ENCODE measurements at regions not wholly inside any gene's neighbourhood (a gene's known extent, or its start where the extent isn't known, plus 50 kb on each side); places are given as distances from the start of the nearest gene placed in this dataset.

- H4K20me1 ChIP-seq (ENCODE audit: insufficient read depth): no peaks in the 10 kb centered on the region
- no peak overlapping the region for H3K4me3 ChIP-seq (IDR thresholded peaks at IDR 0.05; ENCODE audit: insufficient read depth, low read depth, low read length)
- no peaks in the 10 kb centered on the region for H3K79me2 ChIP-seq (ENCODE audit: insufficient read depth, low read depth)
- no peaks in the 10 kb centered on the region for H3K36me3 ChIP-seq (ENCODE audit: insufficient read depth)
- TF ChIP-seq CTCF (conservative IDR thresholded peaks at IDR 0.05; ENCODE audit: low read depth, low read length): no peak
- H3K4me2 ChIP-seq: no peak overlapping the region
- H3K27me3 ChIP-seq (ENCODE audit: insufficient read depth, low read depth): no peaks in the 10 kb centered on the region
- no peak overlapping the region for H3K9ac ChIP-seq
- H3K4me1 ChIP-seq (ENCODE audit: low read depth, poor library complexity, severe bottlenecking): no peaks in the 10 kb centered on the region
- H2AFZ ChIP-seq (ENCODE audit: low read depth): no peak overlapping the region
- no peak overlapping the region for H3K27ac ChIP-seq
These were observed 206.1 kb downstream of the TTLL2 start for GRCh38 chr6:167530951-167531350.

GRCh38 chr6:167532410-167533288, 207.8 kb downstream of the TTLL2 start:
- Histone ChIP-seq H2AFZ (ENCODE audit: low read depth) (no peak overlapping the region), H3K9ac (no peak overlapping the region), H3K79me2 (ENCODE audit: insufficient read depth, low read depth) (no peaks in the 10 kb centered on the region), H3K27ac (no peak overlapping the region), H3K4me3 (IDR thresholded peaks at IDR 0.05; ENCODE audit: insufficient read depth, low read depth, low read length) (no peak overlapping the region), H3K4me1 (ENCODE audit: low read depth, poor library complexity, severe bottlenecking) (no peaks in the 10 kb centered on the region), H3K36me3 (ENCODE audit: insufficient read depth) (no peaks in the 10 kb centered on the region), H4K20me1 (ENCODE audit: insufficient read depth) (no peaks in the 10 kb centered on the region), H3K27me3 (ENCODE audit: insufficient read depth, low read depth) (no peaks in the 10 kb centered on the region), H3K4me2 (no peak overlapping the region)
- no peak for TF ChIP-seq CTCF (conservative IDR thresholded peaks at IDR 0.05; ENCODE audit: low read depth, low read length)

GRCh38 chr6:167533851-167534250, 209.0 kb downstream of the TTLL2 start:
- no peaks in the 10 kb centered on the region for H4K20me1 ChIP-seq (ENCODE audit: insufficient read depth)
- H3K4me1 ChIP-seq (ENCODE audit: low read depth, poor library complexity, severe bottlenecking): no peaks in the 10 kb centered on the region
- H2AFZ ChIP-seq (ENCODE audit: low read depth): no peak overlapping the region
- H3K9ac ChIP-seq: no peak overlapping the region
- H3K4me3 ChIP-seq (IDR thresholded peaks at IDR 0.05; ENCODE audit: insufficient read depth, low read depth, low read length): no peak overlapping the region
- no peak for TF ChIP-seq CTCF (conservative IDR thresholded peaks at IDR 0.05; ENCODE audit: low read depth, low read length)
- no peak overlapping the region for H3K27ac ChIP-seq
- H3K4me2 ChIP-seq: no peak overlapping the region
- H3K36me3 ChIP-seq (ENCODE audit: insufficient read depth): no peaks in the 10 kb centered on the region
- H3K27me3 ChIP-seq (ENCODE audit: insufficient read depth, low read depth): no peaks in the 10 kb centered on the region
- H3K79me2 ChIP-seq (ENCODE audit: insufficient read depth, low read depth): no peaks in the 10 kb centered on the region

GRCh38 chr6:167537816-167538215, 212.9 kb downstream of the TTLL2 start:
- TF ChIP-seq CTCF (conservative IDR thresholded peaks at IDR 0.05; ENCODE audit: low read depth, low read length): no peak
- H4K20me1 ChIP-seq (ENCODE audit: insufficient read depth): no peaks in the 10 kb centered on the region
- no peak overlapping the region for H3K4me3 ChIP-seq (IDR thresholded peaks at IDR 0.05; ENCODE audit: insufficient read depth, low read depth, low read length)

More at GRCh38 chr6:167537816-167538215, 212.9 kb downstream of the TTLL2 start:
- no peaks in the 10 kb centered on the region for H3K27me3 ChIP-seq (ENCODE audit: insufficient read depth, low read depth)
- H3K9ac ChIP-seq: no peak overlapping the region
- no peaks in the 10 kb centered on the region for H3K79me2 ChIP-seq (ENCODE audit: insufficient read depth, low read depth)
- no peak overlapping the region for H2AFZ ChIP-seq (ENCODE audit: low read depth)
- H3K4me1 ChIP-seq (ENCODE audit: low read depth, poor library complexity, severe bottlenecking): no peaks in the 10 kb centered on the region
- H3K27ac ChIP-seq: no peak overlapping the region
- no peak overlapping the region for H3K4me2 ChIP-seq
- no peaks in the 10 kb centered on the region for H3K36me3 ChIP-seq (ENCODE audit: insufficient read depth)

Data from KMS-11 (cell line).